Gastrocnemius medialis (tissue), 4 donors: ENCODE measurements at regions not wholly inside any gene's neighbourhood (a gene's known extent, or its start where the extent isn't known, plus 50 kb on each side); places are given as distances from the start of the nearest gene placed in this dataset.

Experiments
- ATAC-seq, 2 donors: fragments of 150-250 bp; one replicate each; pipeline ENCODE4 v1.9.1; 2016
- DNase-seq, 2 donors: peaks; one replicate each; pipeline ENCODE4 v3.0.0-alpha.2; 2019
- H3K27ac ChIP-seq, 4 donors: fragments of 200-600 bp; sonication (generic); 1 replicate in 1 of 4; 2 replicates in 3 of 4; pipeline ENCODE4 v1.5.1; 2016 to 2018; ENCODE audit warnings: mild to moderate bottlenecking in 2 of 4, moderate library complexity in 1 of 4
- H3K27me3 ChIP-seq, 3 donors: fragments of 200-600 bp; sonication (generic) in 2 of 3; 1 replicate in 1 of 3; 2 replicates in 2 of 3; pipeline versions ENCODE4 v1.5.1 to v1.6.0; 2016 to 2019; ENCODE audit warnings: mild to moderate bottlenecking in 1 of 3, moderate library complexity in 1 of 3
- H3K36me3 ChIP-seq, 2 donors: fragments of 200-600 bp; sonication (generic) in 1 of 2; one replicate each; pipeline ENCODE4 v1.5.1; 2017 to 2018
- H3K4me1 ChIP-seq, 2 donors: fragments of 200-600 bp; sonication (generic) in 1 of 2; one replicate each; pipeline ENCODE4 v1.5.1; 2016 to 2017; ENCODE audit warnings: mild to moderate bottlenecking in 2 of 2
- H3K4me3 ChIP-seq, 4 donors: fragments of 200-600 bp; sonication (generic) in 3 of 4; 1 replicate in 1 of 4; 2 replicates in 3 of 4; pipeline ENCODE4 v1.5.1; 2016 to 2019; ENCODE audit warnings: mild to moderate bottlenecking in 2 of 4
- H3K9me3 ChIP-seq, 3 donors: fragments of 200-600 bp; sonication (generic) in 2 of 3; 1 replicate in 1 of 3; 2 replicates in 2 of 3; pipeline ENCODE4 v1.5.1; 2016 to 2019
- CTCF ChIP-seq, 5 experiments: fragments of 450-650 bp in 3 of 5; fragments of 200-600 bp in 2 of 5; sonication (generic) in 2 of 5; IDR thresholded peaks in 4 of 5; conservative IDR thresholded peaks in 1 of 5; 1 replicate in 4 of 5; 2 replicates in 1 of 5; pipeline ENCODE4 v1.5.1; 2016 to 2019; ENCODE audit warnings: antibody characterized with exemption in 5 of 5, mild to moderate bottlenecking in 3 of 5, moderate library complexity in 3 of 5
- POLR2A ChIP-seq, 2 donors: fragments of 450-650 bp; IDR thresholded peaks; one replicate each; pipeline ENCODE4 v1.6.1; 2017; ENCODE audit warnings: antibody characterized with exemption in 2 of 2, mild to moderate bottlenecking in 2 of 2, moderate library complexity in 2 of 2
- in situ Hi-C, 4 donors: fragments of 200-750 bp; cut with MboI; loops; one replicate each; pipeline versions ENCODE4 v1.15.0 to v1.8.0; 2017; ENCODE audit warnings: low sequenced_read_pairs in 4 of 4
- intact Hi-C: fragments of 100-400 bp; cut with DNase I; formaldehyde crosslinking; loops from one replicate; pipeline ENCODE4 v1.15.1; 2023; ENCODE audit warnings: low total_unique reads

GRCh38 chr2:215486291-215487001, 50.6 kb upstream of the FN1 start:
- no peak for TF ChIP-seq CTCF (IDR thresholded peaks at IDR 0.05 in 4 of 5, conservative IDR thresholded peaks at IDR 0.05 in 1 of 5)
- no peak for TF ChIP-seq POLR2A (IDR thresholded peaks at IDR 0.05)
- H3K9me3 ChIP-seq = no peaks in the 10 kb centered on the region
- H3K36me3 ChIP-seq = no peaks in the 10 kb centered on the region
- ATAC-seq = no peak
- H3K4me1 ChIP-seq = no peaks in the 10 kb centered on the region
- no peaks in the 10 kb centered on the region for H3K27me3 ChIP-seq
- in situ Hi-C loops = no loop called here
- no peak for DNase-seq
- no peak overlapping the region for H3K27ac ChIP-seq
- intact Hi-C loops = no loop called here
- no peak overlapping the region for H3K4me3 ChIP-seq
